ENCODE measurements at regions not wholly inside any gene's neighbourhood (a gene's known extent, or its start where the extent isn't known, plus 50 kb on each side); places are given as distances from the start of the nearest gene placed in this dataset.

DNA sequence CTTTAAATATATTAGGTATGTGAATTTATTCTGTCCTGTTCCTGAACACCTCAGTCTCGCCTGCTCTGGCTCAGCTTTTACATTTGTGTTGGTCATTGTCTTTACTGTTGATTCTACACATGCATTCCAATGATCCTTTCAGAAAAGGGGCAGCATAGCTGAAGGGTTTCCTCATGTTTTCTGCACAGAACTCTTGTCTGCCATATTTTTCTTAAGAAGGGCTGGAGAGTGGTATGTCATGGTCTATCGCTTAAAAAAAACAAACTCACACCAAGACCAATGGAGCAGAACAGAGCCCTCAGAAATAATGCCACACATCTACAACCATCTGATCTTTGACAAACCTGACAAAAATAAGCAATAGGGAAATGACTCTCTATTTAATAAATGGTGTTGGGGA is 215.8 kb upstream of the HSFY2 start:
- no peak for TF ChIP-seq CTCF (IDR thresholded peaks at IDR 0.05; ENCODE audit: control extremely low read depth, extremely low read depth, low read depth, missing control alignments)
- POLR2A ChIA-PET = no interaction called here
- CTCF ChIA-PET = interaction anchor here (1.1 kb wide), 1 partner anchor 32 kb away, joined by 3 read pairs; no protein-coding TSS in a partner anchor
- DNase-seq (ENCODE audit: extremely low spot score) = no peak

- TF ChIP-seq CTCF (IDR thresholded peaks at IDR 0.05; ENCODE audit: control extremely low read depth, extremely low read depth, low read depth, missing control alignments) = no peak
- DNase-seq (ENCODE audit: extremely low spot score) = no peak
- POLR2A ChIA-PET = no interaction called here
- CTCF ChIA-PET = interaction anchor here (0.7 kb wide), 1 partner anchor 10 kb away, joined by 3 read pairs; no protein-coding TSS in a partner anchor
Observed at GRCh38 chrY:18966001-18966400, 192.5 kb upstream of the HSFY2 start.

GRCh38 chrY:18958846-18959245 is 185.3 kb upstream of the HSFY2 start:
- TF ChIP-seq CTCF (IDR thresholded peaks at IDR 0.05; ENCODE audit: control extremely low read depth, extremely low read depth, low read depth, missing control alignments) = no peak
- CTCF ChIA-PET = no interaction called here
- no peak for DNase-seq (ENCODE audit: extremely low spot score)
- POLR2A ChIA-PET = no interaction called here

- no peak for TF ChIP-seq CTCF (IDR thresholded peaks at IDR 0.05; ENCODE audit: control extremely low read depth, extremely low read depth, low read depth, missing control alignments)
- DNase-seq (ENCODE audit: extremely low spot score) = no peak
- ChIA-PET POLR2A (no interaction called here), CTCF (no interaction called here)
Observed at GRCh38 chrY:18951657-18952435, 178.3 kb upstream of the HSFY2 start.

- POLR2A ChIA-PET = no interaction called here
- DNase-seq (ENCODE audit: extremely low spot score) = no peak
- no peak for TF ChIP-seq CTCF (IDR thresholded peaks at IDR 0.05; ENCODE audit: control extremely low read depth, extremely low read depth, low read depth, missing control alignments)
- CTCF ChIA-PET = no interaction called here
Observed at GRCh38 chrY:18951019-18951418, 177.5 kb upstream of the HSFY2 start.

- ChIA-PET CTCF (interaction anchor here (1.1 kb wide), 1 partner anchor 10 kb away, joined by 3 read pairs; no protein-coding TSS in a partner anchor), POLR2A (no interaction called here)
- no peak for TF ChIP-seq CTCF (IDR thresholded peaks at IDR 0.05; ENCODE audit: control extremely low read depth, extremely low read depth, low read depth, missing control alignments)
- DNase-seq (ENCODE audit: extremely low spot score) = no peak
Observed at GRCh38 chrY:18936831-18937230, 163.3 kb upstream of the HSFY2 start.
